ENCODE measurements at regions not wholly inside any gene's neighbourhood (a gene's known extent, or its start where the extent isn't known, plus 50 kb on each side); places are given as distances from the start of the nearest gene placed in this dataset.

GRCh38 chr18:8890957-8891464 is 185.7 kb downstream of the MTCL1 start (continued):
- TF ChIP-seq TEAD4 (IDR thresholded peaks at IDR 0.05; ENCODE audit: low read length), result peak; percentile 85
- TF ChIP-seq TEAD4 (CRISPR knock-in tag; IDR thresholded peaks at IDR 0.05; ENCODE audit: borderline replicate concordance), result no peak
- TF ChIP-seq SAP30 (IDR thresholded peaks at IDR 0.05; ENCODE audit: borderline replicate concordance, insufficient read depth, low read depth, low read length, poor library complexity, severe bottlenecking), result no peak
- peak; percentile 34; the same call in 1 of the 2 replicates for TF ChIP-seq REST (IDR thresholded peaks at IDR 0.05; ENCODE audit: borderline replicate concordance)
- no peak for TF ChIP-seq REST (CRISPR knock-in tag; IDR thresholded peaks at IDR 0.05; ENCODE audit: low read depth)
- peak; percentile 92 for TF ChIP-seq SMARCA4 (IDR thresholded peaks at IDR 0.05)
- TF ChIP-seq AFF1 (IDR thresholded peaks at IDR 0.05; ENCODE audit: low read depth in 1 of 2, partially characterized antibody in 2 of 2), result peak in 1 of 2 experiments; percentile 66
- no peak for TF ChIP-seq KAT2B (IDR thresholded peaks at IDR 0.05; ENCODE audit: low read depth, low read length)
- TF ChIP-seq SP2 (IDR thresholded peaks at IDR 0.05; ENCODE audit: extremely low read depth, low read depth, low read length, poor library complexity, severe bottlenecking), result no peak
- no peak for TF ChIP-seq RNF219 (CRISPR knock-in tag; IDR thresholded peaks at IDR 0.05)
- TF ChIP-seq ETV6 (IDR thresholded peaks at IDR 0.05; ENCODE audit: borderline replicate concordance in 1 of 2, low read depth in 2 of 2, low read length in 1 of 2), result no peak
- no peak for TF ChIP-seq ETV6 (CRISPR knock-in tag; IDR thresholded peaks at IDR 0.05; ENCODE audit: borderline replicate concordance)

All from K562 (cell line).